Kidney (tissue), 13 donors: ENCODE measurements at regions not wholly inside any gene's neighbourhood (a gene's known extent, or its start where the extent isn't known, plus 50 kb on each side); places are given as distances from the start of the nearest gene placed in this dataset.

ENCODE experiments used
- DNase-seq, 5 donors: peaks; one replicate each; pipeline ENCODE4 v3.0.0-alpha.2; 2013 to 2020
- FAIRE-seq: peaks from 2 replicates; lab custom pipeline; 2012; peaks lifted over from hg19 to GRCh38; lab: Jason Lieb, UNC
- H3K27ac ChIP-seq, 2 donors: one replicate each; pipeline ENCODE4 v1.7.0; 2013; ENCODE audit warnings: low read depth in 2 of 2, low read length in 2 of 2, inconsistent platforms in 1 of 2
- H3K27me3 ChIP-seq: one replicate; pipeline ENCODE4 v1.7.1; 2013; ENCODE audit warnings: low read length, inconsistent platforms; ENCODE audit not compliant: control insufficient read depth, insufficient read depth
- H3K36me3 ChIP-seq, 3 donors: one replicate each; pipeline versions ENCODE4 v1.7.0 to v1.7.1; 2013; ENCODE audit warnings: low read length in 3 of 3, control low read depth in 1 of 3, inconsistent platforms in 1 of 3; ENCODE audit not compliant: insufficient read depth in 3 of 3, control insufficient read depth in 2 of 3
- H3K4me1 ChIP-seq, 3 donors: one replicate each; pipeline versions ENCODE4 v1.7.0 to v1.7.1; 2013; ENCODE audit warnings: low read length in 3 of 3, inconsistent platforms in 1 of 3, low read depth in 1 of 3; ENCODE audit not compliant: control insufficient read depth in 2 of 3, insufficient read depth in 2 of 3
- H3K4me3 ChIP-seq, 3 donors: one replicate each; pipeline versions ENCODE4 v1.7.0 to v1.8.1; 2013; ENCODE audit warnings: low read length in 3 of 3, control low read depth in 1 of 3, inconsistent platforms in 1 of 3
- H3K9ac ChIP-seq, 3 donors: one replicate each; pipeline versions ENCODE4 v1.7.0 to v1.7.1; 2013; ENCODE audit warnings: low read length in 3 of 3, control low read depth in 1 of 3, inconsistent platforms in 1 of 3
- H3K9me3 ChIP-seq, 3 donors: one replicate each; pipeline versions ENCODE4 v1.7.0 to v1.7.1; 2013; ENCODE audit warnings: low read length in 3 of 3, control low read depth in 1 of 3, inconsistent platforms in 1 of 3; ENCODE audit not compliant: control insufficient read depth in 2 of 3, insufficient read depth in 1 of 3
- CTCF ChIP-seq: IDR thresholded peaks from 3 replicates; pipeline ENCODE4 v1.5.1; 2012; ENCODE audit warnings: mild to moderate bottlenecking, moderate library complexity, borderline replicate concordance; ENCODE audit not compliant: insufficient read depth; ENCODE audit errors: extremely low read depth
- intact Hi-C: fragments of 100-400 bp; cut with DNase I; formaldehyde crosslinking; loops from one replicate; pipeline ENCODE4 v1.11.1; 2022
- donor health status: control.
- donor health status: control.
- donor health status: control.
- donor health status: control.
- donor health status: control.
- donor health status: DM: yes; HTN: yes; CAD: no.
- donor health status: Normal renal cell carcinoma (clear cell type).

GRCh38 chr7:50835156-50835555 lies 52.5 kb upstream of the GRB10 start:
- Histone ChIP-seq H3K9me3 (no peaks in the 10 kb centered on the region), H3K36me3 (no peaks in the 10 kb centered on the region), H3K27ac (no peak overlapping the region), H3K4me1 (no peaks in the 10 kb centered on the region), H3K4me3 (no peak overlapping the region), H3K9ac (no peak overlapping the region), H3K27me3 (no peaks in the 10 kb centered on the region)
- intact Hi-C loops, result no loop called here
- no peak for TF ChIP-seq CTCF
- FAIRE-seq (no peak), DNase-seq (no peak)

DNA sequence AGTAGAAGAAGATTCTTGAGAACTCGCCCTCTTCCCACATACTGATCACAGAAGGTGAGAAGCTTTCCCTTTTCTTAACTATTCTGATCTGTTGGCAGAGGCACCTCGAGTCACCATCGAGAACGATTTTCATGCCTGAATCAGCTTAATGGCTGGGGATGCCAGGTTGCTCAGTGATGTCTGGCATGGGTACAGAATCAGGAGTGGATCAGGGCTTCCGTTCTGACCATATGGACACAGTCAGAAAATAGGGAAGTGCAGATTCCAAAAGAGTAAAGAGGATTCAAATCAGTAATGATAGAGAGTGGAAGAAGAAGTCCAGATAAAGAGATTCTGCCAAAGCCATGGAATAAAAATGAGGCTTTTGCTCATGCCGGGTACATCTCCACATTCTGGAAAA lies 52.0 kb upstream of the GRB10 start:
- Histone ChIP-seq H3K4me1 (no peaks in the 10 kb centered on the region), H3K27ac (no peak overlapping the region), H3K9me3 (no peaks in the 10 kb centered on the region), H3K4me3 (no peak overlapping the region), H3K9ac (no peak overlapping the region), H3K36me3 (no peaks in the 10 kb centered on the region), H3K27me3 (no peaks in the 10 kb centered on the region)
- FAIRE-seq (no peak), DNase-seq (no peak)
- no peak for TF ChIP-seq CTCF
- intact Hi-C loops, result no loop called here

DNA sequence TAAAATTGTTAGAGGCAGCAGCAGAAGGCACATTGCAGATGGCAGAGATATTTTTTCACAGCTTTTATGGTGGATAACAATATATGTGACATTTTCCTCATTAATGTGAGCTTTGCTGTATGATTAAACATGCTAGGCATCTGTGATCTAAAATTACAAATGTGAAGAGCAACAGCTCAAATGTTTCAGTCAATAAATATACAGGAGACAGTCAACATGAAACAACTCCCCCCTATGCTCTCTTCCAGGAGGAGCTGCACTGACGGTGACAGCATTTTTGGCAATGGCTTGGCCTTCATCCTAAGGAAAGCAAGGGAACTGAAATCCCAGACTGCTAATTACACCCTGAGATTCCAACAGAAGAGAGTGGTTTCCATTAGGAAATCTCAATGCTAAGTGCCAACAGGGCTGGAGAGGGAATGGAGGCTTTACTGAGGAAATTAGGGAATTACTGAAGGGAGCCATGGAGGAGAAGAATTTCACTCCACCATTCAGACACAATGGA lies 51.4 kb upstream of the GRB10 start:
- H3K9me3 ChIP-seq, result no peaks in the 10 kb centered on the region
- no peak overlapping the region for H3K4me3 ChIP-seq
- no peaks in the 10 kb centered on the region for H3K4me1 ChIP-seq
- H3K27me3 ChIP-seq, result no peaks in the 10 kb centered on the region
- no peaks in the 10 kb centered on the region for H3K36me3 ChIP-seq
- intact Hi-C loops, result no loop called here
- FAIRE-seq (no peak), DNase-seq (no peak)
- H3K9ac ChIP-seq, result no peak overlapping the region
- H3K27ac ChIP-seq, result no peak overlapping the region
- no peak for TF ChIP-seq CTCF

- intact Hi-C loops, result no loop called here
- no peak overlapping the region for H3K4me3 ChIP-seq
- FAIRE-seq (no peak), DNase-seq (no peak)
- no peak overlapping the region for H3K9ac ChIP-seq
- TF ChIP-seq CTCF, result no peak
- H3K27ac ChIP-seq, result no peak overlapping the region
- H3K9me3 ChIP-seq, result no peaks in the 10 kb centered on the region
- no peaks in the 10 kb centered on the region for H3K4me1 ChIP-seq
- no peaks in the 10 kb centered on the region for H3K27me3 ChIP-seq
- H3K36me3 ChIP-seq, result no peaks in the 10 kb centered on the region
Measured at GRCh38 chr7:50832744-50833143, 50.0 kb upstream of the GRB10 start.
